ENCODE measurements at regions not wholly inside any gene's neighbourhood (a gene's known extent, or its start where the extent isn't known, plus 50 kb on each side); places are given as distances from the start of the nearest gene placed in this dataset.

DNA sequence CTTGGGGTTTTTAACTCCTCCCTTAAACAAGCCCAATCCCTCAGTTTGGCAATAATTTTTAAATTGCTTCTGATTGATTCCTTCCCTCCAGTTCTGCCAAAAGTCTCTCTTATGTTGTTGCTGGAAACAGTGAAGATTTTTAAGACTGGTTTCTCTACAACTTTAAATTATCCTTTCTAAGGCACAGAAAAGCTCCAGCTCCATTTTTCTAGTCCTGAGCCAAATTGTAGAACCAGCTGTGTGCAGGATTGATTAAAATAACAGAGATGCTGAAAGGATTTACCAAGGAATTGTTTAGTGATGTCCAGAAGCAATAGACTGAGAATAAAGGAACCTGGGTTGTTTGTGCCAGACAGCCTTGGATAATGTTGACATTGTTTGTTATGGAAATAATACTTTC is 111.3 kb downstream of the NUDT12 start:
- no peaks in the 10 kb centered on the region for H3K27me3 ChIP-seq
- intact Hi-C loops (cut with DNase I), result no loop called here
- ATAC-seq, result no peak
- TF ChIP-seq, protein P1, sequence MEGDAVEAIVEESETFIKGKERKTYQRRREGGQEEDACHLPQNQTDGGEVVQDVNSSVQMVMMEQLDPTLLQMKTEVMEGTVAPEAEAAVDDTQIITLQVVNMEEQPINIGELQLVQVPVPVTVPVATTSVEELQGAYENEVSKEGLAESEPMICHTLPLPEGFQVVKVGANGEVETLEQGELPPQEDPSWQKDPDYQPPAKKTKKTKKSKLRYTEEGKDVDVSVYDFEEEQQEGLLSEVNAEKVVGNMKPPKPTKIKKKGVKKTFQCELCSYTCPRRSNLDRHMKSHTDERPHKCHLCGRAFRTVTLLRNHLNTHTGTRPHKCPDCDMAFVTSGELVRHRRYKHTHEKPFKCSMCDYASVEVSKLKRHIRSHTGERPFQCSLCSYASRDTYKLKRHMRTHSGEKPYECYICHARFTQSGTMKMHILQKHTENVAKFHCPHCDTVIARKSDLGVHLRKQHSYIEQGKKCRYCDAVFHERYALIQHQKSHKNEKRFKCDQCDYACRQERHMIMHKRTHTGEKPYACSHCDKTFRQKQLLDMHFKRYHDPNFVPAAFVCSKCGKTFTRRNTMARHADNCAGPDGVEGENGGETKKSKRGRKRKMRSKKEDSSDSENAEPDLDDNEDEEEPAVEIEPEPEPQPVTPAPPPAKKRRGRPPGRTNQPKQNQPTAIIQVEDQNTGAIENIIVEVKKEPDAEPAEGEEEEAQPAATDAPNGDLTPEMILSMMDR (IDR thresholded peaks at IDR 0.05), result no peak
- H3K36me3 ChIP-seq (replicated peaks in 1 of 2; ENCODE audit: insufficient read depth in 1 of 2, low read depth in 2 of 2), result no peaks in the 10 kb centered on the region
- no peak overlapping the region for H3K27ac ChIP-seq
- H3K9me3 ChIP-seq, result peaks cover 0 to 4% (median 0%) of the 10 kb centered on the region in 3 donors
- DNase-seq, result no peak
- no peaks in the 10 kb centered on the region for H3K4me1 ChIP-seq
- H3K4me3 ChIP-seq, result no peak overlapping the region

DNA sequence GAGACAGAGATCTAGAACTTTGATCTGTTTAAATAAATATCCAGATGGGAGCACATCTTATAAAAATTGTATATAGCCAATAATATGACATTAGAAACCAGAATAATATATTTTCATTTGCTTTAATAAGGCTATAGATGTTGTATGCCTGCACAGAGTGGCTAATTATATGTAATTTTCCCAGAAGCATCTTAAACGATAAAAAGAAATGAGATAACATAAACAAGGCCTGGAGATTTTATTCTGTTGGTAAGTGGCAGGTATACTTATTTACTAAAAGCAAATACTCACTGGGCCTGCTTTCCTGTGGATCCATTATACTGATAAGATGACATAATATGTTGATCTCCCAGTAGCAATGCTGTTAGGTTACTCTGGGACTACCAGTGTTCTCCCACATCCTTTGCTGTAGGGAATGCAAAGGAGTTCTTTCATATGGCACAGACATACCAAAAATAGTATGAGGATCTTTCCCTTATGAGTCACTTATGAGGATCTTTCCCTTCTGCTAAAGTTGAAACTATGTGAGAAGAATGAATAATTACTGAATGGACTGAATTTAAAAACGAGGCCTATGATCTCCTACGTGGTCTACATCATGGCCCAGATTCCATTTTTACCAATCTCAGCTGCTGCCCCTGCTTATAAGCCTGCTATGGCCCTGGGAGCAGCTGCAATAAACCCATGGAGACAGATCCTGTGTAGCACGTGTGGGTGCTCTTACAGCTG is 112.1 kb downstream of the NUDT12 start:
- WGBS, 2 donors, result 60 to 65% methylated on average over 4 of the region's 4 CpGs
- no peak for ATAC-seq
- no peaks in the 10 kb centered on the region for H3K36me3 ChIP-seq (replicated peaks in 1 of 2; ENCODE audit: insufficient read depth in 1 of 2, low read depth in 2 of 2)
- H3K27ac ChIP-seq, result no peak overlapping the region
- no peak overlapping the region for H3K4me3 ChIP-seq
- H3K27me3 ChIP-seq, result no peaks in the 10 kb centered on the region
- H3K9me3 ChIP-seq, result peaks cover 0 to 4% (median 0%) of the 10 kb centered on the region in 3 donors
- no peaks in the 10 kb centered on the region for H3K4me1 ChIP-seq
- intact Hi-C loops (cut with DNase I), result no loop called here
- TF ChIP-seq, protein P1 (IDR thresholded peaks at IDR 0.05), result no peak
- TF ChIP-seq POLR2A (IDR thresholded peaks at IDR 0.05), result no peak
- no peak for DNase-seq

DNA sequence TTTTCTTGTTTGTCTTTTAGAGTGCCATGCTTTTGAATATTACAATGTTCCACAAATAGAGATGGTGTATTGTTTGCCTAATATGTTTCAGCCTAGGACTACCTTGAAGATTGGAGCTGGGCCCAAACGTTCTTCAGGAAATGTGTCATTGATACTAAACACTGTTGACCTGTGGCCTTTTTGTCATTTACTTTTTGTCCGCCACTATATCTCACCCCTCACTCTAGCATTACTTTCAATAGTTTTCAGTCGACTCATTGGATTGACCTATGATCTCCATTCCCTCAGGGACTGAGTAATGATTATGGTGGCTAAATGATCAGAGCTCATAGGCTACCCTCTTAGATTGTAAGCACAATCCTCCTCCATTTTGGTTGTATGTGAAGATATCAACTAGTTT is 115.8 kb downstream of the NUDT12 start:
- Histone ChIP-seq H3K9me3 (peaks cover 0 to 4% (median 0%) of the 10 kb centered on the region in 3 donors), H3K27me3 (no peaks in the 10 kb centered on the region), H3K36me3 (replicated peaks in 1 of 2; ENCODE audit: insufficient read depth in 1 of 2, low read depth in 2 of 2) (no peaks in the 10 kb centered on the region), H3K4me1 (no peaks in the 10 kb centered on the region), H3K4me3 (no peak overlapping the region), H3K27ac (no peak overlapping the region)
- TF ChIP-seq, protein P1 (IDR thresholded peaks at IDR 0.05), result no peak
- no peak for TF ChIP-seq POLR2A (IDR thresholded peaks at IDR 0.05)
- ATAC-seq, result no peak
- DNase-seq, result no peak
- intact Hi-C loops (cut with DNase I), result no loop called here
- 37 to 49% methylated on average over 3 of the region's 3 CpGs for WGBS, 2 donors

DNA sequence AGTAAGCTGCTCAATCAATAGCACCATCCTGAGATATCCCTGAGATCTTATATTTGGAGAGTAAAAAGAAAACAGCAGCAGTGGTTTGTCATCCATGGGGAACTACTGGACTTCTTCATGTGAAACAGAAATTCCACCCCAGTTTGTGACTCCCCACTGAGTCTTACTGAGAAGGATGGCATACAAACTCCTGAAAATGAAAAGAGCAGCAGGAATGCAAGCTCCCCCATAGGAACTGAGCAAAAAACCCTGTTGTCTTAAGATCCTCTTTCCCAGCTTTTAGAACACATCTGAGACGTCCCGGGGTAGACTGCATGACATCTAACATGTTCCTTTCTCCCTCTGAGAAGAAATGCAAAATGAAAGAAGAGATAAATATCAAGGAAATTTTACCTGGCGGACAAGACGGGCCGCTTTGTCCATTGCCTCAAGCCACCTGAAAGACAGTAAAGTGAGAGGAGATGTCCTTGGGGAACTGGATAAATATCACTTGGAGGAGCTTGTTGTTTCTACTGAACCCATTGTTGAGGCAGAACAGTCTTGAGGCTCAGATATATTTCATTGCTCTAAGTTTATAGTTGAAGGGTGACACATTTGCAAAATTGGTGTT is 117.1 kb downstream of the NUDT12 start:
- no peak for TF ChIP-seq POLR2A (IDR thresholded peaks at IDR 0.05)
- TF ChIP-seq, protein P1 (IDR thresholded peaks at IDR 0.05), result no peak
- ATAC-seq, result no peak

More for the DNA sequence above, 117.1 kb downstream of the NUDT12 start:
- no peak for DNase-seq
- peaks cover 0 to 3% (median 0%) of the 10 kb centered on the region in 3 donors for H3K9me3 ChIP-seq
- intact Hi-C loops (cut with DNase I), result no loop called here
- WGBS, 2 donors, result 84 to 88% methylated on average over 5 of the region's 5 CpGs
- H3K4me3 ChIP-seq, result no peak overlapping the region
- no peaks in the 10 kb centered on the region for H3K27me3 ChIP-seq
- H3K4me1 ChIP-seq, result no peaks in the 10 kb centered on the region
- no peak overlapping the region for H3K27ac ChIP-seq
- no peaks in the 10 kb centered on the region for H3K36me3 ChIP-seq (replicated peaks in 1 of 2; ENCODE audit: insufficient read depth in 1 of 2, low read depth in 2 of 2)
